H9 (cell line): ENCODE measurements at regions not wholly inside any gene's neighbourhood (a gene's known extent, or its start where the extent isn't known, plus 50 kb on each side); places are given as distances from the start of the nearest gene placed in this dataset.

Experiments used
- DNase-seq: peaks from one replicate; pipeline ENCODE4 v3.0.0-alpha.2; 2017
- H2AFZ ChIP-seq: one replicate; pipeline ENCODE4 v1.6.1; 2013; ENCODE audit warnings: mild to moderate bottlenecking, low read length, control low read depth, moderate library complexity
- H2AK5ac ChIP-seq: 2 replicates; pipeline ENCODE4 v1.6.1; 2013; ENCODE audit warnings: low read length, control low read depth, mixed read lengths; ENCODE audit not compliant: insufficient read length
- H2BK120ac ChIP-seq: one replicate; pipeline ENCODE4 v1.6.1; 2013; ENCODE audit warnings: low read depth, mild to moderate bottlenecking, low read length, control low read depth, inconsistent platforms; ENCODE audit not compliant: poor library complexity, severe bottlenecking
- H2BK12ac ChIP-seq: 2 replicates; pipeline ENCODE4 v1.6.1; 2013; ENCODE audit warnings: low read length, control low read depth, mixed read lengths, low read depth; ENCODE audit not compliant: insufficient read length
- H2BK15ac ChIP-seq: 2 replicates; pipeline ENCODE4 v1.6.1; 2013; ENCODE audit warnings: low read depth, low read length, control low read depth
- H2BK20ac ChIP-seq: one replicate; pipeline ENCODE4 v1.6.1; 2013; ENCODE audit warnings: low read depth, mild to moderate bottlenecking, low read length, control low read depth, inconsistent platforms; ENCODE audit not compliant: poor library complexity, severe bottlenecking
- H2BK5ac ChIP-seq: 2 replicates; pipeline ENCODE4 v1.6.1; 2013; ENCODE audit warnings: low read length, control low read depth, mixed read lengths; ENCODE audit not compliant: insufficient read length
- H3K14ac ChIP-seq: 2 replicates; pipeline ENCODE4 v1.6.1; 2013; ENCODE audit warnings: low read length, control low read depth; ENCODE audit not compliant: insufficient read depth
- H3K18ac ChIP-seq: 2 replicates; pipeline ENCODE4 v1.6.1; 2013; ENCODE audit warnings: low read depth, mild to moderate bottlenecking, mixed read lengths, low read length, control low read depth; ENCODE audit not compliant: insufficient read length
- H3K23ac ChIP-seq: 2 replicates; pipeline ENCODE4 v1.6.1; 2013; ENCODE audit warnings: low read length, control low read depth, mixed read lengths, low read depth; ENCODE audit not compliant: insufficient read length
- H3K23me2 ChIP-seq: 2 replicates; pipeline ENCODE4 v1.6.1; 2013; ENCODE audit warnings: low read depth, mild to moderate bottlenecking, mixed read lengths, low read length, control low read depth; ENCODE audit not compliant: insufficient read length, poor library complexity, severe bottlenecking
- H3K27ac ChIP-seq: 2 replicates; pipeline ENCODE4 v1.5.1; 2013; ENCODE audit warnings: low read length, control low read depth, mixed read lengths, low read depth; ENCODE audit not compliant: insufficient read length
- H3K27me3 ChIP-seq: 2 replicates; pipeline ENCODE4 v1.6.1; 2013; ENCODE audit warnings: low read length, control low read depth, inconsistent platforms; ENCODE audit not compliant: insufficient read depth
- H3K4ac ChIP-seq: 2 replicates; pipeline ENCODE4 v1.6.1; 2013; ENCODE audit warnings: low read depth, mild to moderate bottlenecking, control low read depth, inconsistent platforms, low read length, moderate library complexity
- H3K4me1 ChIP-seq: 2 replicates; pipeline ENCODE4 v1.6.1; 2013; ENCODE audit warnings: low read length, control low read depth, inconsistent platforms; ENCODE audit not compliant: insufficient read depth
- H3K4me2 ChIP-seq: 2 replicates; pipeline ENCODE4 v1.6.1; 2013; ENCODE audit warnings: low read length, control low read depth, mixed read lengths; ENCODE audit not compliant: insufficient read length, insufficient read depth
- H3K56ac ChIP-seq: 2 replicates; pipeline ENCODE4 v1.6.1; 2013; ENCODE audit warnings: low read depth, mild to moderate bottlenecking, mixed read lengths, low read length, control low read depth; ENCODE audit not compliant: insufficient read length
- H3K79me1 ChIP-seq: 2 replicates; pipeline ENCODE4 v1.6.1; 2013; ENCODE audit warnings: low read depth, mild to moderate bottlenecking, moderate library complexity, low read length, control low read depth, inconsistent platforms; ENCODE audit not compliant: insufficient read depth, poor library complexity, severe bottlenecking
- H3K79me2 ChIP-seq: 2 replicates; pipeline ENCODE4 v1.6.1; 2013; ENCODE audit warnings: low read length, control low read depth, inconsistent platforms; ENCODE audit not compliant: insufficient read depth
- H3K9ac ChIP-seq: 2 replicates; pipeline ENCODE4 v1.6.1; 2013; ENCODE audit warnings: low read length, control low read depth, mixed read lengths; ENCODE audit not compliant: insufficient read length; ENCODE audit errors: extremely low read depth
- H3K9me3 ChIP-seq: one replicate; pipeline ENCODE4 v1.6.1; 2013; ENCODE audit warnings: low read depth, low read length, inconsistent platforms; ENCODE audit not compliant: control insufficient read depth
- H3T11ph ChIP-seq: one replicate; pipeline ENCODE4 v1.6.1; 2013; ENCODE audit warnings: mild to moderate bottlenecking, low read length, control low read depth, inconsistent platforms
- H4K20me1 ChIP-seq: one replicate; pipeline ENCODE4 v1.6.1; 2013; ENCODE audit not compliant: control insufficient read depth, insufficient read length, insufficient read depth
- H4K5ac ChIP-seq: 2 replicates; pipeline ENCODE4 v1.6.1; 2013; ENCODE audit warnings: low read depth, mild to moderate bottlenecking, mixed read lengths, low read length, control low read depth; ENCODE audit not compliant: insufficient read length
- H4K8ac ChIP-seq: replicated peaks from 2 replicates; pipeline ENCODE4 v1.6.1; 2013; ENCODE audit warnings: low read length, control low read depth, mixed read lengths, low read depth; ENCODE audit not compliant: insufficient read length
- H4K91ac ChIP-seq: 2 replicates; pipeline ENCODE4 v1.6.1; 2013; ENCODE audit warnings: low read depth, mild to moderate bottlenecking, moderate library complexity, mixed read lengths, low read length, control low read depth; ENCODE audit not compliant: insufficient read length
- H3K27ac Mint-ChIP-seq, 3 experiments: 2 replicates in 2 of 3; 3 replicates in 1 of 3; pipeline ENCODE4 v1.8.0; 2020 to 2021; ENCODE audit warnings: mixed read lengths in 3 of 3, mild to moderate bottlenecking in 1 of 3, moderate library complexity in 1 of 3
- H3K27me3 Mint-ChIP-seq: 2 replicates; pipeline ENCODE4 v1.8.0; 2021; ENCODE audit warnings: low read depth, mild to moderate bottlenecking, moderate library complexity, mixed read lengths
- H3K36me3 Mint-ChIP-seq, 3 experiments: 2 replicates in 2 of 3; 3 replicates in 1 of 3; pipeline ENCODE4 v1.8.0; 2020 to 2021; ENCODE audit warnings: low read depth in 3 of 3, mixed read lengths in 3 of 3; ENCODE audit not compliant: insufficient read depth in 1 of 3
- H3K4me1 Mint-ChIP-seq, 2 experiments: 2 replicates each; pipeline ENCODE4 v1.8.0; 2020; ENCODE audit warnings: mixed read lengths in 2 of 2
- H3K4me3 Mint-ChIP-seq, 2 experiments: 2 replicates in 1 of 2; 3 replicates in 1 of 2; pipeline ENCODE4 v1.8.0; 2020 to 2021; ENCODE audit warnings: mild to moderate bottlenecking in 2 of 2, mixed read lengths in 2 of 2, moderate library complexity in 1 of 2
- H3K9me3 Mint-ChIP-seq, 2 experiments: 2 replicates in 1 of 2; 3 replicates in 1 of 2; pipeline ENCODE4 v1.8.0; 2020; ENCODE audit warnings: mild to moderate bottlenecking in 2 of 2, mixed read lengths in 2 of 2, moderate library complexity in 1 of 2
- WGBS: extraction: QIAGEN DNeasy Blood & Tissue Kit; methylation state at CpG from one replicate; pipeline ENCODE4 v1.1.7; 2013; ENCODE audit warnings: missing lambda C conversion rate, low lambda C conversion rate, mixed read lengths; ENCODE audit not compliant: insufficient read length; ENCODE audit errors: extremely low coverage; 5-methylcytosine and 5-hydroxymethylcytosine counted together
- TF ChIP-seq, protein P1 (sequence below): fragments of 200-600 bp; sonication (generic); conservative IDR thresholded peaks from 3 replicates; pipeline ENCODE4 v1.8.0; 2021; ENCODE audit warnings: antibody characterized with exemption, mild to moderate bottlenecking

DNA sequence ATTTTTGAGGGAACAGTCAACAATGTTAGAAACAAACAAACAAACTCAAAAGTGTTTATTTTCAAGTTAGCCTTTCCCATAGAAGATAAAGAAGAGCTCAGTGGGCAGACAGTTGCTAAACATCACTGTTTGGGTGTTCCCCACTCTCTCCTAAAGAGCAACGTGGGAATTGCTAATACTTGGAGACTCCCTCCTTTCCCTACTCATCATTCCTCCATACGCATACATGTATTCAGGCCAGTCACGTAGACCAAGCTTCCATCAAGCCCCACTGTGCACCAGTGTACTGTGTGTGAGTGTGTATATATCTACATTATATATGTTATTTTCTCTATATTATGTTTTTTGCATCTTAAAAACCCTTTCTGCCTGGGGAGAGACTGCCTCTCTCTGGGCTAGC is 115.0 kb upstream of the EGFLAM start:
- Histone ChIP-seq H3K79me1 (no peaks in the 10 kb centered on the region), H3K4me1 (no peaks in the 10 kb centered on the region), H2BK12ac (no peak overlapping the region), H4K8ac (no peak overlapping the region), H3K23me2 (no peaks in the 10 kb centered on the region), H4K91ac (no peak overlapping the region), H2BK20ac (no peak overlapping the region), H3K79me2 (no peaks in the 10 kb centered on the region), H2AFZ (no peak overlapping the region), H3K23ac (no peak overlapping the region), H3T11ph (no peak overlapping the region), H3K18ac (no peak overlapping the region), H3K56ac (no peak overlapping the region), H4K20me1 (no peaks in the 10 kb centered on the region), H3K9ac (no peak overlapping the region), H3K27ac (no peak overlapping the region), H3K14ac (no peak overlapping the region), H2BK120ac (no peak overlapping the region), H3K4ac (no peak overlapping the region), H4K5ac (no peak overlapping the region), H2BK15ac (no peak overlapping the region), H3K4me2 (no peak overlapping the region), H2BK5ac (no peak overlapping the region), H2AK5ac (no peak overlapping the region), H3K9me3 (no peaks in the 10 kb centered on the region), H3K27me3 (no peaks in the 10 kb centered on the region)
- Mint-ChIP-seq H3K36me3 (no peaks in the 10 kb centered on the region), H3K9me3 (no peaks in the 10 kb centered on the region), H3K27ac (no peak overlapping the region), H3K4me1 (no peaks in the 10 kb centered on the region), H3K4me3 (no peak overlapping the region), H3K27me3 (no peaks in the 10 kb centered on the region)
- WGBS: no CpG with 5 or more reads among the region's 3 CpGs
- DNase-seq: no peak
- TF ChIP-seq, protein P1, sequence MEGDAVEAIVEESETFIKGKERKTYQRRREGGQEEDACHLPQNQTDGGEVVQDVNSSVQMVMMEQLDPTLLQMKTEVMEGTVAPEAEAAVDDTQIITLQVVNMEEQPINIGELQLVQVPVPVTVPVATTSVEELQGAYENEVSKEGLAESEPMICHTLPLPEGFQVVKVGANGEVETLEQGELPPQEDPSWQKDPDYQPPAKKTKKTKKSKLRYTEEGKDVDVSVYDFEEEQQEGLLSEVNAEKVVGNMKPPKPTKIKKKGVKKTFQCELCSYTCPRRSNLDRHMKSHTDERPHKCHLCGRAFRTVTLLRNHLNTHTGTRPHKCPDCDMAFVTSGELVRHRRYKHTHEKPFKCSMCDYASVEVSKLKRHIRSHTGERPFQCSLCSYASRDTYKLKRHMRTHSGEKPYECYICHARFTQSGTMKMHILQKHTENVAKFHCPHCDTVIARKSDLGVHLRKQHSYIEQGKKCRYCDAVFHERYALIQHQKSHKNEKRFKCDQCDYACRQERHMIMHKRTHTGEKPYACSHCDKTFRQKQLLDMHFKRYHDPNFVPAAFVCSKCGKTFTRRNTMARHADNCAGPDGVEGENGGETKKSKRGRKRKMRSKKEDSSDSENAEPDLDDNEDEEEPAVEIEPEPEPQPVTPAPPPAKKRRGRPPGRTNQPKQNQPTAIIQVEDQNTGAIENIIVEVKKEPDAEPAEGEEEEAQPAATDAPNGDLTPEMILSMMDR: no peak
